Vagina (tissue), 2 donors: ENCODE measurements at regions not wholly inside any gene's neighbourhood (a gene's known extent, or its start where the extent isn't known, plus 50 kb on each side); places are given as distances from the start of the nearest gene placed in this dataset.
"Not testable (repeated sequence)": the region's sequence is repeated elsewhere in the genome, so short reads cannot be mapped to it uniquely, and the experiment has no call there.

Experiments
- DNase-seq, 2 donors: peaks; one replicate each; pipeline ENCODE4 v3.0.0-alpha.2; 2017; ENCODE audit errors: extremely low spot score in 2 of 2
- H3K27ac ChIP-seq: fragments of 200-600 bp; sonication (generic); one replicate; pipeline ENCODE4 v1.5.1; 2019
- H3K27me3 ChIP-seq: fragments of 200-600 bp; sonication (generic); one replicate; pipeline ENCODE4 v1.5.1; 2019
- H3K36me3 ChIP-seq, 2 donors: fragments of 200-600 bp; sonication (generic); one replicate each; pipeline ENCODE4 v1.5.1; 2017 to 2019
- H3K4me1 ChIP-seq: fragments of 200-600 bp; sonication (generic); one replicate; pipeline ENCODE4 v1.5.1; 2019
- H3K4me3 ChIP-seq, 2 donors: fragments of 200-600 bp; sonication (generic); 1 replicate in 1 of 2; 2 replicates in 1 of 2; pipeline ENCODE4 v1.5.1; 2016 to 2019
- H3K9me3 ChIP-seq: fragments of 200-600 bp; sonication (generic); one replicate; pipeline ENCODE4 v1.5.1; 2019
- POLR2A ChIP-seq, 2 donors: fragments of 450-650 bp; IDR thresholded peaks; one replicate each; pipeline ENCODE4 v1.6.1; 2017; ENCODE audit warnings: antibody characterized with exemption in 2 of 2, mild to moderate bottlenecking in 2 of 2, moderate library complexity in 2 of 2
- POLR2AphosphoS5 ChIP-seq, 2 donors: sonication (generic); formaldehyde crosslinking; IDR thresholded peaks; one replicate each; pipeline ENCODE4 v1.9.0; 2017; ENCODE audit warnings: antibody characterized with exemption in 2 of 2, mild to moderate bottlenecking in 2 of 2, low read depth in 1 of 2; ENCODE audit not compliant: insufficient read depth in 1 of 2
- intact Hi-C: fragments of 100-400 bp; cut with DNase I; formaldehyde crosslinking; loops from one replicate; pipeline ENCODE4 v1.15.1; 2023
- TF ChIP-seq, protein P1 (sequence below), 3 experiments: fragments of 450-650 bp in 2 of 3; fragments of 200-600 bp in 1 of 3; sonication (generic) in 1 of 3; IDR thresholded peaks; one replicate each; pipeline ENCODE4 v1.5.1; 2017 to 2019; ENCODE audit warnings: antibody characterized with exemption in 3 of 3, mild to moderate bottlenecking in 2 of 3, moderate library complexity in 2 of 3

GRCh38 chr4:30867427-30867826, 147.3 kb downstream of the PCDH7 start:
- H3K9me3 ChIP-seq: no peaks in the 10 kb centered on the region
- intact Hi-C loops: no loop called here
- peaks cover 10% of the 10 kb centered on the region for H3K4me1 ChIP-seq
- no peak for DNase-seq
- no peaks in the 10 kb centered on the region for H3K27me3 ChIP-seq
- TF ChIP-seq POLR2AphosphoS5 (IDR thresholded peaks at IDR 0.05; ENCODE audit: insufficient read depth in 1 of 2, low read depth in 1 of 2) (no peak), POLR2A (IDR thresholded peaks at IDR 0.05) (no peak)
- TF ChIP-seq, protein P1, sequence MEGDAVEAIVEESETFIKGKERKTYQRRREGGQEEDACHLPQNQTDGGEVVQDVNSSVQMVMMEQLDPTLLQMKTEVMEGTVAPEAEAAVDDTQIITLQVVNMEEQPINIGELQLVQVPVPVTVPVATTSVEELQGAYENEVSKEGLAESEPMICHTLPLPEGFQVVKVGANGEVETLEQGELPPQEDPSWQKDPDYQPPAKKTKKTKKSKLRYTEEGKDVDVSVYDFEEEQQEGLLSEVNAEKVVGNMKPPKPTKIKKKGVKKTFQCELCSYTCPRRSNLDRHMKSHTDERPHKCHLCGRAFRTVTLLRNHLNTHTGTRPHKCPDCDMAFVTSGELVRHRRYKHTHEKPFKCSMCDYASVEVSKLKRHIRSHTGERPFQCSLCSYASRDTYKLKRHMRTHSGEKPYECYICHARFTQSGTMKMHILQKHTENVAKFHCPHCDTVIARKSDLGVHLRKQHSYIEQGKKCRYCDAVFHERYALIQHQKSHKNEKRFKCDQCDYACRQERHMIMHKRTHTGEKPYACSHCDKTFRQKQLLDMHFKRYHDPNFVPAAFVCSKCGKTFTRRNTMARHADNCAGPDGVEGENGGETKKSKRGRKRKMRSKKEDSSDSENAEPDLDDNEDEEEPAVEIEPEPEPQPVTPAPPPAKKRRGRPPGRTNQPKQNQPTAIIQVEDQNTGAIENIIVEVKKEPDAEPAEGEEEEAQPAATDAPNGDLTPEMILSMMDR (IDR thresholded peaks at IDR 0.05): no peak
- no peak overlapping the region for H3K27ac ChIP-seq
- no peak overlapping the region for H3K4me3 ChIP-seq
- H3K36me3 ChIP-seq: no peaks in the 10 kb centered on the region

GRCh38 chr4:30868111-30868895, 148.1 kb downstream of the PCDH7 start:
- no peak overlapping the region for H3K4me3 ChIP-seq
- no peaks in the 10 kb centered on the region for H3K9me3 ChIP-seq
- intact Hi-C loops: no loop called here
- no peak overlapping the region for H3K27ac ChIP-seq
- TF ChIP-seq POLR2A (IDR thresholded peaks at IDR 0.05) (no peak), POLR2AphosphoS5 (IDR thresholded peaks at IDR 0.05; ENCODE audit: insufficient read depth in 1 of 2, low read depth in 1 of 2) (no peak)
- TF ChIP-seq, protein P1 (IDR thresholded peaks at IDR 0.05): no peak
- peaks cover 10% of the 10 kb centered on the region for H3K4me1 ChIP-seq
- no peak for DNase-seq
- no peaks in the 10 kb centered on the region for H3K27me3 ChIP-seq
- H3K36me3 ChIP-seq: no peaks in the 10 kb centered on the region

- H3K4me1 ChIP-seq, intact Hi-C loops, H3K9me3 ChIP-seq, H3K27ac ChIP-seq, H3K27me3 ChIP-seq, DNase-seq, H3K36me3 ChIP-seq, H3K4me3 ChIP-seq: not testable (repeated sequence)
These were observed 149.2 kb downstream of the PCDH7 start for GRCh38 chr4:30869387-30869786.

DNA sequence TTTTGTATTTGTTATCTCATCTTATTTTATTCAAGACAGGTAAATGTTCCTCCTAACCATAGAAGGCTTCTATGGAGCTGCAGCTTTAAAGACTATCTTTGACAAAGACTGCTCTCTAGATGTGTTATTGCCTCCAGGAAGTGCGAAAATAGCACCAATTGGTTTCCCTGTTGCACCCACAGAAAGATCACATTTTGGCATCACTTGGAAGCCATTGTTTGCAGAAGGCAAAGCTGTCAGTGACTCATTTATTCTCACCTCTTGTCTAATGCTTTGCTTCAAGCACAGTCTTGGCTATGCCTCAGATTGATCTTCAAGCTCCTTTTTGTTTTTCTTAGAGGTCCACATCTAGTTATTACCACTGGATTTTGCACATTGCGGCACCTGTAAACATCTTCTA, 150.3 kb downstream of the PCDH7 start:
- Histone ChIP-seq H3K36me3 (no peaks in the 10 kb centered on the region), H3K27me3 (no peaks in the 10 kb centered on the region), H3K27ac (no peak overlapping the region), H3K4me3 (no peak overlapping the region), H3K9me3 (no peaks in the 10 kb centered on the region), H3K4me1 (peaks cover 10% of the 10 kb centered on the region)
- TF ChIP-seq, protein P1 (IDR thresholded peaks at IDR 0.05): no peak
- TF ChIP-seq POLR2AphosphoS5 (IDR thresholded peaks at IDR 0.05; ENCODE audit: insufficient read depth in 1 of 2, low read depth in 1 of 2): no peak
- no peak for TF ChIP-seq POLR2A (IDR thresholded peaks at IDR 0.05)
- intact Hi-C loops: no loop called here
- no peak for DNase-seq

DNA sequence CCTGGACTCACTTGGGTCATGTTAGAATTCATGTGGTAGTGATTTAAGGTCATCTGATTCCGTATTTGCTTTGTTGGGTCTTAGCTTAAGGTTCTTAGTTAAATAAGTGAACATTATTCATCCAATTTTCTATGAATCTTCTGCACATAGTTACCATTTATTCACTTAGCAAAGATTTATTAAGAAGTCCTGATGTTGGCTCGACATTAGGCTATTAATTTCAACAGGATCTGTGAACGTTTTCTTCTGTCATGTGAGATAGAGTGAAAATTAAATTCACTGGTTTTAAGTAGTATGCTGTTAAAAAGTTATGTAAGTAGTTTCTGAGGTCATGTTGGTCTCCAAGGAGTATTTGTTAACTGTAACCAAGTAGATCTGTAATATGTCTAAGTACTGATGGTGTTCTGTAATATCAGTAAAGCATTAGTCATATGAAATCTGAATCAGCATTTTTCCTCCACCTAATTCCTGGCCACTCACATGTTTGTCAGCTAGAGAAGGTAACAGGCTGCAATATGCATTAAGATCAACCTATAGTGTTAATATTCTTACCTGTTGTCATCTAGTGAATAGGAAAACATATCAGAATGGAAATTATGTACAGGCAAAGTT, 155.6 kb downstream of the PCDH7 start:
- H3K9me3 ChIP-seq: no peaks in the 10 kb centered on the region
- no peak for DNase-seq
- H3K27ac ChIP-seq: no peak overlapping the region
- no peaks in the 10 kb centered on the region for H3K36me3 ChIP-seq
- H3K27me3 ChIP-seq: no peaks in the 10 kb centered on the region
- TF ChIP-seq, protein P1 (IDR thresholded peaks at IDR 0.05): no peak
- TF ChIP-seq POLR2AphosphoS5 (IDR thresholded peaks at IDR 0.05; ENCODE audit: insufficient read depth in 1 of 2, low read depth in 1 of 2) (no peak), POLR2A (IDR thresholded peaks at IDR 0.05) (no peak)
- no peaks in the 10 kb centered on the region for H3K4me1 ChIP-seq
- H3K4me3 ChIP-seq: no peak overlapping the region
- intact Hi-C loops: no loop called here
